Suppressor macrophage treated with lipopolysaccharide for 4 hours (primary cell): ENCODE measurements at regions not wholly inside any gene's neighbourhood (a gene's known extent, or its start where the extent isn't known, plus 50 kb on each side); places are given as distances from the start of the nearest gene placed in this dataset.
A peak's percentile ranks its signal among the peaks of the same experiment; 100 is the strongest.
"Not testable (repeated sequence)": the region's sequence is repeated elsewhere in the genome, so short reads cannot be mapped to it uniquely, and the experiment has no call there.

Source experiments
- DNase-seq: peaks from one replicate; pipeline ENCODE4 v3.0.0-alpha.2; 2020

- no peak for DNase-seq
Observed at GRCh38 chr11:114758627-114759026, 80.3 kb downstream of the NXPE2 start.

DNA sequence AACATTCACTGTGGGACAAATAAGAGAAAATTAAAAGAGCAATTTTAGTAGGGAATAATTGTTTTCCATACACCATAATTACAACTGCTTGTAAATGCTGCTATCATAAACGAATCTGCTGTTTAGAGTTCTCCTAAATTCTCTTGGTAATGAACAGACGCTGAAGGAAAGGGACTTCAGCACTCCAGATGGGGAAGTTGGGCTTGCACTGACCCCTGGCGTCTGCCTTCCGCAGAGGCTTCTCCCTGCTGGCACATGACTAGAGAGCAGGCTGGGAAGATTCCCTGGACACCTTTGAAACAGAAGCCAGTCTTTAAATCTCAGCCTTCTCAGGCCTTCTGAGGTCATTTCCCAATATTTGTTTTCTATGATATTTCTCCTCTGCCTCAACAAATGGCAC lies 84.1 kb downstream of the NXPE2 start:
- DNase-seq = peak; percentile 57

- DNase-seq = no peak
Observed at GRCh38 chr11:114764563-114764962, 86.2 kb downstream of the NXPE2 start.

- no peak for DNase-seq
Observed at GRCh38 chr11:114771172-114771571, 92.8 kb downstream of the NXPE2 start.

DNA sequence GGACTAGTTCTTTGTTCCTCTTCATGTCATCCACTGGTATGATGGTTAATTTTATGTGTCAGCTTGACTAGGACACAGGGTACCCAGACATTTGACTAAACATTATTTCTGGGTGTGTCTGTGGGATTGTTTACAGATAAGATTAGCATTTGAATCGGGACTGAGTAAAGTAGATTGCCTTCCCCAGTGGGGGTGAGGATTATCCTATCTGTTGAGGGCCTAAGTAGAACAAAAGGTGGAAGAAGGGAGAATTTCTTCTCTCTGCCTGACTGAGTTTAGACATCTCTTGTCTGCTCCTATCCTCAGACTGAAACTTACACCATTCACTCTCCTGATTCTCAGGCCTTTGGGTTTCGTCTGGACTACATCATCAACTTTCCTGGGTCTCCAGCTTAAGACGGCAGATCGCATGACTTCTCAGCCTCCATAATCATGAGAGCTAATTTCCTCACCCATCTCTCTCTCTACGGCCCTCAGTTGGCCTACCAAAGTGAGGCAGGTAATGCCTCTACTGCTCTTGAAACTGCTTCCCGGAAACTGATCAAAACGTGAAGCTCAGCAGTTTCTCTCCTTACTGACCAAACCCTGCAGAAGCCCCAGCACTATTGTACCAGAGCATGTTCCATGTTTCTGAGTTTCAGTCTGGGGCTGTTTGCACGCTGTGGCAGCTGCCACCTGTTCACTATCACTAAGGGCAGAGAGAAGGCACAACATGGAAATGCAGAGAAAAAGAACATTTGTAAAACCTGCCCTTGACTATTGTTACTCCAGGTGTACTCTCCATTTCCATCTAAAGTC lies 95.4 kb downstream of the NXPE2 start:
- DNase-seq = no peak

- DNase-seq = peak; percentile 14
Observed at GRCh38 chr11:114774599-114775361, 96.5 kb downstream of the NXPE2 start.

GRCh38 chr11:114775875-114776621 lies 97.7 kb downstream of the NXPE2 start:
- no peak for DNase-seq

- DNase-seq = no peak
Observed at GRCh38 chr11:114776956-114777355, 98.6 kb downstream of the NXPE2 start.

DNA sequence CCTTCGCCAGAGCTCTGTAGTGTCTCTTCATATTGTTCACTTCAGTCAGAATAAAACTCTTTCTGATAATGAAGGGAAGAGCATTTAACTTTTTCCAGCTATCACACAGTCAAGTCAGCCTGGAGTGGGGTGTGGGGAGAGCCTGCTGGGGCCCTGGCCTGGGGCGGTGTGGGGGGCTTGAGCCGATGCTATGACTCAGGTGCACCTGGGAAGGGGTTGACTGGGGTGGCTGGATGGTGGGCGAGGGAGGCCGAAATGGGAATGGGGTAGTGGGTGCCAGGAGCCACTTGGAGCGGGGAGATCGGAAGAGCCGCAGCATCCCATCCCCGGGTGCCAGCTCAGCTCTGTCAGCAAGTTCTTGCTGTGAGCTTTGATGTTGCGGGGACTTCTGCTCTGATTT lies 100.9 kb downstream of the NXPE2 start:
- no peak for DNase-seq

GRCh38 chr11:114782650-114783310 lies 104.5 kb downstream of the NXPE2 start:
- DNase-seq = no peak

- DNase-seq = no peak
Observed at GRCh38 chr11:114783805-114784204, 105.5 kb downstream of the NXPE2 start.

GRCh38 chr11:114784216-114784615 lies 105.9 kb downstream of the NXPE2 start:
- no peak for DNase-seq

- DNase-seq = no peak
Observed at GRCh38 chr11:114784891-114785290, 106.6 kb downstream of the NXPE2 start.

- DNase-seq = no peak
Observed at GRCh38 chr11:114785820-114786219, 107.5 kb downstream of the NXPE2 start.

DNA sequence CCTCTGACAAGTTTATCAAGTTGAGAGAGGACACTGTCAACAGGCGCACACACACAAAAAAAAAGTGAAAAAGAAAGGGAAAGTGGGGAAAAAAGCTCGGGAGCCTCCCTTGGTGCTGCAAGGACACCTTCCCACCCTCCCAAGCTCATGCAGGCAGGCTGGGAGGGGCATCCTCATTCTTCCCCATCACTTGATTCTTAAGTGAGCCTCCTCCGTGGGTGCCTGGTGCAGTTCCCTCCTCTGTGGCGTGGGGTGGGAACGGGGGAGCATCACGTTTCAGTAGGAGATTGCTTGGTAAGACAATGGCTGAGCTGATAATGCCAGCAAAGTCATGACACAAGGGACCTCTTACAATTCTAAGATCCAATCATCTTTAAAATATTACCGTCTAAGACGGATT lies 108.8 kb downstream of the NXPE2 start:
- no peak for DNase-seq

DNA sequence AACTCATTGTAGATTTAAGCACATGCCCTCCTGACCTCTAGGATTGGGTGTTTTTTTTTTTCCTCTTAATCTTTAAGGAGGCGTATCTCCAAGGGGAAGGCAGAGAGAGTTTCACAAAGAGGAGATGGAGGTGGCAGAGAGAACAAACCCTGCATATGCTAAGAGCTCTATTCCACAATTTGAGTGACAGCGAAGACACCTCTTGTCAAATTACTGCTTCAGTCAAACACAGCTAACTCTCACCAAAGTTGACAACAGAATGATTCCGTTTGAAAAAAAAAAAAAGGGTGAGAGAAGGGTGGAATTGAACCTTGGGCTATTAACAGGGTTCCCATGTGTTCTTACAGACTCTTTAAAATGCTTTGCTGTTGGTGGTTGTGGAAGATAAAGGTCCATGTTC lies 112.6 kb downstream of the NXPE2 start:
- no peak for DNase-seq

DNA sequence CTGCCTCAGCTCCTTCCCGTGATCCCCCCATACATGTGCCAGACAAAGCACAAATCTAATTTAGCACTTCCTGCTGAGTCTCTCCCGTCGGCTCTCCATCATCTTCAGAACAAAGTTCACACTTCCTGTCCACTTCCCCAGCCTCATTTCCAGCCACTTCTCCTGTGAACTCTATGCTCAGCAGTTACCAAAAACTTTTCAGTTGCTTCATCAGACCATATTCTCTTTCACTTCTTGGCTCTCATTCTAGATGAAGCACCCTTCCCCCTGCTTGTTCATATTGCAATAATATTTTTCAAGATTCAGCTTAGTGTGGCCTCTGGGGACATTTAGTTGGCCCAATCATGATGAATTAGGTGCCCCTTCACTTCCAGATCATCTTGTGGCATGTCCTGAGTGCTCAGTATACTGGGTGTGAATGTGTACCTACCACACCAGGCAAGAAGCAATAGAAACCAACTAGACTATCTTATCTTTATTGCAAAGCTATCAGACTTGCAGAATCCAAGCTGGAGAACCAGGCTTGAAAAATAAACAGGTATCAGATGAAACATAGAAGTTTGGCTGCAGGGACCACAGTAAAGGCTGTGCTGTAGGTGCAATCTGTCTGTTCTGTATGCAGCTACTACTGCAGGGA lies 115.8 kb downstream of the NXPE2 start:
- DNase-seq = no peak

GRCh38 chr11:114796954-114797721 lies 118.8 kb downstream of the NXPE2 start:
- DNase-seq = no peak

- no peak for DNase-seq
Observed at GRCh38 chr11:114799476-114799875, 121.1 kb downstream of the NXPE2 start.

- DNase-seq = no peak
Observed at GRCh38 chr11:114801773-114802172, 123.4 kb downstream of the NXPE2 start.

DNA sequence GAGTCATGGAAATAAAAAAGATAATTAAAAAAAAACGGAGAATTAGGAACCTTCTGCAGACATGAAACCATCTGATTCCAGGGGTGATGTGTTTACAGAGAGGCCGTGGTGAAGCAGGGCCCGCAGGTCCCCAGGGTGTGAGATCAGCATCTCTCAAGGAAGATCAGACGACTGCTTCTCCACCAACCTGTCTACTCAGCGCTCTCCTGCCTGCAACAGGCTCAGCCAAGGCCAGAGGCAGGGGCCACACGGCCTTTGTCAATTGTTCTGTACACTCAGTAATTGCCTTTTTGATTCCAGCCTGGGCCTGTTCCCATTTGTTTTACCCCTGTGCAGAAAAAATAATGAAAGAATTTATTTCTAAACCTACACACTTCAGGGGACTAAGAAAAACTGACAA lies 124.6 kb downstream of the NXPE2 start:
- no peak for DNase-seq

- not testable (repeated sequence) for DNase-seq
Observed at GRCh38 chr11:114805431-114805830, 127.1 kb downstream of the NXPE2 start.
